Mucosa of gallbladder (tissue), 1 donor: ENCODE measurements at regions not wholly inside any gene's neighbourhood (a gene's known extent, or its start where the extent isn't known, plus 50 kb on each side); places are given as distances from the start of the nearest gene placed in this dataset.
"Not testable (repeated sequence)": the region's sequence is repeated elsewhere in the genome, so short reads cannot be mapped to it uniquely, and the experiment has no call there.

Experiments
- DNase-seq: peaks from one replicate; pipeline ENCODE4 v3.0.0-alpha.2; 2020; ENCODE audit warnings: low spot score
- donor health status: DM: no; HTN: no; CAD: no.

DNA sequence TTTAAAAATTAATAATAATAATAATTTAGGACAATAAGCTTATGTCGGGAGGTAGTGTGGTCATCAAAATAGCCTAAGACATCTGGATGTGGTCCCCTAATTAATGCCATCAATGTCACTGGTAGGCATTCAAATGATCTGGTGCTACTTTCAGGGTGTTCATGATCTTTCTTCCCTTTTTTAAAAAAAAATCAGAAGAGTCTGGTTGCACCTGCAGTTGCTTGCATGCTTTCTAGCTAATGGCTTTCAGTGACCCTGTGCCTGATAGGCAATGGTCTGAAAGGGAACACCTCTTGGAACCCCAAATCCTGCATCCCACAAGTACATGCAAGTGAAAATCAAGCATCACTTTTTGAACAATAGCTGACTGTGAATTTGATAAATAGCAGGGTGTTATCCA lies 64.1 kb upstream of the KBTBD8 start:
- no peak for DNase-seq

DNA sequence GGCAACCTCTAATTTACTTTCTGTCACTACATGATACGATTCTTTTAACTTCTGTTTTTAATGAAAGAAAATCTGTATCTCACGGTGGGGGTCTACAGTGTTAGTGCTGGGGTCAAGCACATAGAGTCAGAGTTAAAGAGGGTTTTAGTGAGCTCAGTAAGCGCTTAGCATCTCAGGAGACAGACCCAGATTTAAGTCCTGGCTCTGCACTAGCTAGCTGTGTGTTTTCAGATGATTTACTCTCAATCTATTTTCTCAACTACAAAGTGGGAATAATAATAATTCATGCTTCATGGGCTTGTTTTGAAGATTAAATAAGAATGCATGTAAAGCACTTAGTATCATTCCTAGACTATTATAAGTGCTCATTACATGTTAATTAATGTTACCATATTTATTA lies 63.4 kb upstream of the KBTBD8 start:
- DNase-seq = no peak

DNA sequence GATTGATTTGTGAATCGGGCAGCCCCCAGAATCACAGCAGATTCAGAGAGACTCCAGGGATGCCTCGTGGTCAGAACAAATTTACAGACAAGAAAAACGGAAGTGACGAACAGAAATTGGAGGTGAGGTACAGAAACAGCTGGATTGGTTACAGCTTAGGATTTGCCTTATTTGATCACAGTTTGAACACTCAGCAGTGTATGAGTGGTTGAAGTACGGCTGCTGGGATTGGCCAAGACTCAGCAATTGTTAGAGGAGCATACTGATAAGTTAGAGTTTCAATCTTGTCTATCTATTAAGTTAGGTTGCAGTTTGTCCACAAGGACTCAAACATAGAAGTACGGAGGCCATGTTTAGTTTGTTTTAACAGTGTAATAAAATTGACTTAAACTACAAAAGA lies 61.1 kb upstream of the KBTBD8 start:
- DNase-seq = not testable (repeated sequence)

DNA sequence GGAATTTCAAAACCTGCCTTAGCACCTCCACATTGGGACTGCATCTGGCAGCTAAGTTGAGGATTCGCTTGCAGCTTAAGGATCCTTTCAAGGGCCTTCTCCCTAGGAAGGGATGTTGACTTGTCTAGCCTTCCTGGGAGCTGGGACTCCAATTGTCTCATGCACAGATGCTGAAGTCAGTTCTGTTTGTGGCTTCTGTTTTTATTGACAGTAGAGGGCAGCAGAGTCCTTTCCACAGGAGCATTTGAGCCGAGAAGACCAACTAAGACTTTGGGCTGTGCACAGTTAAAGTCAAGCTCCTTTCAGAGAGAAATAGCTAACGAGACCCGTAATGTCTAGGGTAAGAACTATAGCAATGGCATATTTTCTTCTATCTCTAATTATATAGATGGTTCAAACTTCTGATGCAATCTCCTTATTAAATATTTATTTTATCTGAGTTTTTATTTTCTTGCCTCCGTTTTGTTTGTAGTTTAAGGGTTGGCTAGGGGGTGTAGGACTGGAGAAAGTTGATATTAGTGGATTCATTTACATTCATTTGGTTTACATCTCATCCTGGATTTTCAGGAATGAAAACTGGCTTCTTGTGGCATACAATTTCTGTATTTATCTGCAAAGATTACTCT lies 59.7 kb upstream of the KBTBD8 start:
- peak; percentile 55 for DNase-seq

DNA sequence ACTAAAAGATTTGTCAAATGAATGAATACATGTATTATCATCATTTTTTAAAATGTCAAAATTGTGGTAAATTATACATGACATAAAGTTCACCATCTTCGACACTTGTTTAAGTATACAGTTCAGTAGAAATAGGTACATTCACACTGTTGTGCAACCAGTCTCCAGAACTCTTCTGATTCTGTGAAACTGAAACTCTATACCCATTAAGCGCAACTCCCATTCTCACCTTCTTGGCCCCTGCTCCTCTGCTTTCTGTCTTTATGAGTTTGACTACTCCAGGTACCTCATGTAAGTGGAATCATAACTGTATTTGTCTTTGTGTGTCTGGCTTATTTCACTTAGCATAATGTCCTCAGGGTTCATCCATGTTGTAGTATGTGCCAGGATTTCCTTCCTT lies 50.1 kb upstream of the KBTBD8 start:
- DNase-seq = no peak
